HCT116 (cell line): ENCODE measurements at regions not wholly inside any gene's neighbourhood (a gene's known extent, or its start where the extent isn't known, plus 50 kb on each side); places are given as distances from the start of the nearest gene placed in this dataset.

ENCODE experiments used
- ATAC-seq: fragments of 200-7000 bp; cut with Tn5 transposase; 2 replicates; pipeline ENCODE4 v1.9.1; 2020; ENCODE audit warnings: mild to moderate bottlenecking, moderate library complexity
- BruUV-seq: library from RNA; stranded (reverse); fragments of 400-500 nt; replicated peaks from 2 replicates; lab custom pipeline; 2021; lab: Mats Ljungman, UMichigan
- CTCF ChIA-PET: fragments of 300-600 bp; sonication (Branson Sonifier 250); formaldehyde crosslinking; loops from one replicate; lab custom pipeline; 2021; ENCODE audit warnings: antibody characterized with exemption; lab: Charles Lee
- POLR2A ChIA-PET: fragments of 300-600, 350-600 bp; sonication (Branson Sonifier 250); formaldehyde crosslinking; loops from one replicate; lab custom pipeline; 2021; ENCODE audit warnings: antibody characterized with exemption; lab: Charles Lee
- RAD21 ChIA-PET, 2 experiments: fragments of 300-600 bp; sonication (Branson Sonifier 250); formaldehyde crosslinking; loops; one replicate each; lab custom pipeline; 2023; ENCODE audit warnings: low total read pairs in 2 of 2; ENCODE audit not compliant: uncharacterized antibody in 2 of 2, unreplicated experiment in 2 of 2, low non-redundant PET in 1 of 2; lab: Charles Lee
- DNase-seq: peaks from one replicate; pipeline ENCODE4 v3.0.0-alpha.2; 2010; ENCODE audit warnings: low read depth, low spot score
- H2AFZ ChIP-seq: fragments of 200-600 bp; shearing (Covaris generic), sonication (generic); 2 replicates; pipeline ENCODE4 v1.6.1; 2017; ENCODE audit warnings: low read depth, mixed run types, mixed read lengths, antibody characterized with exemption, low read length; ENCODE audit not compliant: poor library complexity, severe bottlenecking
- H3K27ac ChIP-seq: 2 replicates; pipeline ENCODE4 v1.5.1; 2012; ENCODE audit warnings: low read depth, low read length
- H3K27me3 ChIP-seq: fragments of 200-600 bp; sonication (generic); 2 replicates; pipeline ENCODE4 v1.6.1; 2016; ENCODE audit warnings: mixed run types, low read length, mixed read lengths; ENCODE audit not compliant: insufficient read depth
- H3K36me3 ChIP-seq, 2 experiments: fragments of 200-500 bp in 1 of 2; fragments of 200-600 bp in 1 of 2; sonication (Bioruptor generic) in 1 of 2; sonication (generic) in 1 of 2; 2 replicates each; pipeline versions ENCODE4 v1.5.1 to v1.6.1; 2014 to 2016; ENCODE audit warnings: low read length in 2 of 2, inconsistent platforms in 1 of 2, mixed read lengths in 1 of 2, mixed run types in 1 of 2; ENCODE audit not compliant: insufficient read depth in 2 of 2, control insufficient read depth in 1 of 2
- H3K4me1 ChIP-seq, 2 experiments: fragments of 200-600 bp in 1 of 2; sonication (generic) in 1 of 2; 2 replicates each; pipeline versions ENCODE4 v1.5.1 to v1.6.1; 2012 to 2017; ENCODE audit warnings: low read length in 2 of 2, inconsistent platforms in 1 of 2, mild to moderate bottlenecking in 1 of 2, mixed read lengths in 1 of 2, mixed run types in 1 of 2, moderate library complexity in 1 of 2; ENCODE audit not compliant: insufficient read depth in 2 of 2, control insufficient read depth in 1 of 2
- H3K4me2 ChIP-seq: fragments of 200-600 bp; sonication (generic); 2 replicates; pipeline ENCODE4 v1.6.1; 2017; ENCODE audit warnings: mixed run types, low read length, mixed read lengths
- H3K4me3 ChIP-seq, 2 experiments: fragments of 200-600 bp in 1 of 2; sonication (generic) in 1 of 2; replicated peaks in 1 of 2; 2 replicates each; pipeline ENCODE4 v1.5.1; 2011 to 2016; ENCODE audit warnings: low read length in 2 of 2, control low read depth in 1 of 2, low read depth in 1 of 2, mild to moderate bottlenecking in 1 of 2, mixed read lengths in 1 of 2, mixed run types in 1 of 2
- H3K79me2 ChIP-seq: fragments of 200-600 bp; sonication (generic); 2 replicates; pipeline ENCODE4 v1.6.1; 2017; ENCODE audit warnings: mild to moderate bottlenecking, mixed run types, low read length, moderate library complexity, mixed read lengths; ENCODE audit not compliant: insufficient read depth
- H3K9ac ChIP-seq: fragments of 200-600 bp; sonication (generic); 2 replicates; pipeline ENCODE4 v1.6.1; 2016; ENCODE audit warnings: low read length, mixed read lengths
- H3K9me2 ChIP-seq: fragments of 200-600 bp; sonication (generic), shearing (Covaris generic); 2 replicates; pipeline ENCODE4 v1.6.1; 2017; ENCODE audit warnings: mixed run types, mild to moderate bottlenecking, moderate library complexity; ENCODE audit not compliant: insufficient read depth
- H3K9me3 ChIP-seq, 2 experiments: fragments of 200-500 bp in 1 of 2; fragments of 200-600 bp in 1 of 2; sonication (Bioruptor generic) in 1 of 2; sonication (generic) in 1 of 2; 2 replicates each; pipeline ENCODE4 v1.6.1; 2014 to 2017; ENCODE audit warnings: low read length in 2 of 2, mixed read lengths in 2 of 2, inconsistent platforms in 1 of 2, low read depth in 1 of 2, mild to moderate bottlenecking in 1 of 2, mixed run types in 1 of 2, moderate library complexity in 1 of 2; ENCODE audit not compliant: control insufficient read depth in 1 of 2, insufficient read depth in 1 of 2
- H4K20me1 ChIP-seq: fragments of 200-600 bp; sonication (generic), shearing (Covaris generic); 2 replicates; pipeline ENCODE4 v1.6.1; 2017; ENCODE audit warnings: mixed run types, mild to moderate bottlenecking, moderate library complexity; ENCODE audit not compliant: insufficient read depth
- CTCF ChIP-seq, 3 experiments: fragments of 200-600 bp in 1 of 3; sonication (generic) in 1 of 3; IDR thresholded peaks in 2 of 3; conservative IDR thresholded peaks in 1 of 3; 2 replicates each; pipeline ENCODE4 v1.5.1; 2012 to 2017; ENCODE audit warnings: low read depth in 2 of 3, low read length in 2 of 3, antibody characterized with exemption in 1 of 3, borderline replicate concordance in 1 of 3, control low read depth in 1 of 3, mild to moderate bottlenecking in 1 of 3, mixed read lengths in 1 of 3, mixed run types in 1 of 3, moderate library complexity in 1 of 3; ENCODE audit not compliant: insufficient read depth in 1 of 3
- ELF1 ChIP-seq: IDR thresholded peaks from 2 replicates; pipeline ENCODE4 v1.6.1; 2012; ENCODE audit warnings: low read depth, borderline replicate concordance
- EZH2 ChIP-seq: fragments of 200-600 bp; sonication (generic); IDR thresholded peaks from 2 replicates; pipeline ENCODE4 v1.6.1; 2017; ENCODE audit warnings: antibody characterized with exemption, mixed run types
- EZH2phosphoT487 ChIP-seq: fragments of 200-600 bp; IDR thresholded peaks from 2 replicates; pipeline ENCODE4 v1.6.1; 2018; ENCODE audit warnings: antibody characterized with exemption, borderline replicate concordance
- JUND ChIP-seq: IDR thresholded peaks from 2 replicates; pipeline ENCODE4 v1.6.1; 2012
- POLR2A ChIP-seq: IDR thresholded peaks from 2 replicates; pipeline ENCODE4 v1.7.0; 2011; ENCODE audit warnings: borderline replicate concordance; ENCODE audit not compliant: insufficient read depth, insufficient read length; ENCODE audit errors: extremely low read depth
- RAD21 ChIP-seq: IDR thresholded peaks from 2 replicates; pipeline ENCODE4 v1.6.1; 2012; ENCODE audit warnings: low read depth, mild to moderate bottlenecking
- REST ChIP-seq: IDR thresholded peaks from 2 replicates; pipeline ENCODE4 v1.6.1; 2012; ENCODE audit warnings: low read depth
- SIN3A ChIP-seq: IDR thresholded peaks from 2 replicates; pipeline ENCODE4 v1.6.1; 2012; ENCODE audit warnings: low read depth
- SP1 ChIP-seq: IDR thresholded peaks from 2 replicates; pipeline ENCODE4 v1.6.1; 2012; ENCODE audit warnings: low read depth
- TCF7L2 ChIP-seq: IDR thresholded peaks from 2 replicates; pipeline ENCODE4 v1.7.0; 2011; ENCODE audit warnings: borderline replicate concordance, inconsistent platforms; ENCODE audit not compliant: insufficient read depth, insufficient read length; ENCODE audit errors: extremely low read depth
- YY1 ChIP-seq: IDR thresholded peaks from 2 replicates; pipeline ENCODE4 v1.6.1; 2011; ENCODE audit warnings: low read length, low read depth, moderate library complexity, mild to moderate bottlenecking; ENCODE audit not compliant: insufficient replicate concordance; ENCODE audit errors: extremely low read depth
- ZNF274 ChIP-seq: fragments of 200-500 bp; sonication (Bioruptor generic); IDR thresholded peaks from 2 replicates; pipeline ENCODE4 v1.6.1; 2014; ENCODE audit warnings: mild to moderate bottlenecking, low read depth, low read length, inconsistent platforms
- intact Hi-C: fragments of 100-400 bp; cut with micrococcal nuclease; formaldehyde crosslinking; loops from 2 replicates; pipeline ENCODE4 v1.10.0; 2022
- TF ChIP-seq, protein P1 (sequence below): IDR thresholded peaks from 2 replicates; pipeline ENCODE4 v1.6.1; 2012

GRCh38 chr10:3347413-3348182 is 175.0 kb upstream of the PITRM1 start:
- no TSS peak for BruUV-seq
- DNase-seq (no peak), ATAC-seq (no peak)
- RAD21 ChIA-PET: no interaction called here
- TF ChIP-seq EZH2 (no peak), TCF7L2 (peak; percentile 53)
- H3K9ac ChIP-seq: no peak overlapping the region
- no peaks in the 10 kb centered on the region for H3K36me3 ChIP-seq
- intact Hi-C loops: no loop called here
- no peaks in the 10 kb centered on the region for H3K9me2 ChIP-seq
- no peaks in the 10 kb centered on the region for H3K9me3 ChIP-seq
- H3K4me2 ChIP-seq: no peak overlapping the region
- no peaks in the 10 kb centered on the region for H4K20me1 ChIP-seq
- CTCF ChIA-PET: no interaction called here
- POLR2A ChIA-PET: no interaction called here
- H3K27me3 ChIP-seq: peaks cover 11% of the 10 kb centered on the region; the same call in 1 of the 2 replicates
- H3K79me2 ChIP-seq: no peaks in the 10 kb centered on the region
- H2AFZ ChIP-seq: no peak overlapping the region
- no peak overlapping the region for H3K4me3 ChIP-seq
- H3K4me1 ChIP-seq: no peaks in the 10 kb centered on the region
- no peak overlapping the region for H3K27ac ChIP-seq

DNA sequence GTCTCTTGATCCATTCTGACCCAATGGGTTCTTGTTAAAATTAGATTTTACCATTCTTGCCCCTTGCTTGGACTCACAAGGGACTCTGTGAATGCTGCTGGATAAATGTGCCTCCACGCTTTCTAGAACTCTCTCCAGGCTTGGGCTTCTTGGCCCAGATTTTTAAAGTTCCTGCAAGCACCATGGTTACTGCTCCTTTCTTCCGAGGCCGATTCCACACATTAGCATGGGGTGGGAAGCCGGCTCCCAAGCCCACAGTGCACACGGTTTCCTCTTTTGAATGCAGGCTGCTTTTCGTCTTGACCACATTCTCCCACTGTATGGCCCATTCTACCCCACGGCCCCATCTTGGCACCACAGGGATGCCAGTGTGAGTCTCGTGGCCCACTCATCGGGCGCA is 174.3 kb upstream of the PITRM1 start:
- no TSS peak for BruUV-seq
- no peak overlapping the region for H2AFZ ChIP-seq
- no peaks in the 10 kb centered on the region for H3K4me1 ChIP-seq
- no peak overlapping the region for H3K9ac ChIP-seq
- DNase-seq (no peak), ATAC-seq (no peak)
- RAD21 ChIA-PET: no interaction called here
- CTCF ChIA-PET: no interaction called here
- H3K9me2 ChIP-seq: no peaks in the 10 kb centered on the region
- no peak overlapping the region for H3K27ac ChIP-seq
- H3K36me3 ChIP-seq: no peaks in the 10 kb centered on the region
- H4K20me1 ChIP-seq: no peaks in the 10 kb centered on the region
- POLR2A ChIA-PET: no interaction called here
- H3K4me2 ChIP-seq: no peak overlapping the region
- no peaks in the 10 kb centered on the region for H3K79me2 ChIP-seq
- H3K4me3 ChIP-seq: no peak overlapping the region
- no peaks in the 10 kb centered on the region for H3K9me3 ChIP-seq
- H3K27me3 ChIP-seq: peaks cover 15% of the 10 kb centered on the region; the same call in 1 of the 2 replicates
- intact Hi-C loops: no loop called here
- TF ChIP-seq ELF1 (no peak), EZH2 (no peak), YY1 (no peak), JUND (no peak), SIN3A (no peak), REST (no peak), CTCF (IDR thresholded peaks at IDR 0.05 in 2 of 3, conservative IDR thresholded peaks at IDR 0.05 in 1 of 3; ENCODE audit: borderline replicate concordance in 1 of 3, insufficient read depth in 1 of 3, low read depth in 2 of 3, low read length in 2 of 3) (no peak), POLR2A (no peak), ZNF274 (no peak), RAD21 (no peak), EZH2phosphoT487 (no peak), SP1 (no peak)
- TF ChIP-seq, protein P1, sequence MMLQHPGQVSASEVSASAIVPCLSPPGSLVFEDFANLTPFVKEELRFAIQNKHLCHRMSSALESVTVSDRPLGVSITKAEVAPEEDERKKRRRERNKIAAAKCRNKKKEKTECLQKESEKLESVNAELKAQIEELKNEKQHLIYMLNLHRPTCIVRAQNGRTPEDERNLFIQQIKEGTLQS: no peak
